IPS-18a (cell line): ENCODE measurements at regions not wholly inside any gene's neighbourhood (a gene's known extent, or its start where the extent isn't known, plus 50 kb on each side); places are given as distances from the start of the nearest gene placed in this dataset.

Source experiments
- H3K27ac ChIP-seq: one replicate; pipeline ENCODE4 v1.5.1; 2013; ENCODE audit warnings: low read length
- H3K27me3 ChIP-seq: one replicate; pipeline ENCODE4 v1.6.1; 2013; ENCODE audit warnings: mild to moderate bottlenecking, low read length; ENCODE audit not compliant: control insufficient read depth, insufficient read depth
- H3K36me3 ChIP-seq: one replicate; pipeline ENCODE4 v1.6.1; 2013; ENCODE audit warnings: low read depth, low read length; ENCODE audit not compliant: control insufficient read depth
- H3K4me1 ChIP-seq: one replicate; pipeline ENCODE4 v1.6.1; 2013; ENCODE audit warnings: low read depth, low read length; ENCODE audit not compliant: control insufficient read depth
- H3K4me3 ChIP-seq: one replicate; pipeline ENCODE4 v1.5.1; 2013; ENCODE audit warnings: low read length
- H3K9ac ChIP-seq: one replicate; pipeline ENCODE4 v1.6.1; 2013; ENCODE audit warnings: mild to moderate bottlenecking, low read length, moderate library complexity
- H3K9me3 ChIP-seq: one replicate; pipeline ENCODE4 v1.6.1; 2013; ENCODE audit warnings: low read depth, low read length; ENCODE audit not compliant: control insufficient read depth

DNA sequence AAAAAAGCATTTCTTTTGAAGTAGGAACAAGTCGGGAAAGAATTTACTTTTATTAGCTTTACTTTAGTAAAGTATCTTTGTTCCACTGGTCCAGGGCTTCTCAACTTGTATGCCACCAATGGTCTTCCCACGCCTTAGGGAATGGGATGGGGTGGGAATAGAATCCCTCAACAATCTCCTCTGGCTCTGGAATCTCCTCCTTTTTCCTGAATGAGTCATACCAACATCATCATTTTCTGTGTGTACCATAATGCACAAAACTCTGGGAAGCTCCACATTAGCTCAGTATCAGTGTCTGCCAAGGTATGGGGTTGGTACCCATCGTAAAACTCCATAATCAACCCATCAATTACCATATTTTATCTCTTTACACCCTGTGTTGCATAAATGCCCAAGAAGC, 159.4 kb upstream of the BMPER start:
- H3K27ac ChIP-seq, result no peak overlapping the region
- no peaks in the 10 kb centered on the region for H3K27me3 ChIP-seq
- H3K36me3 ChIP-seq, result no peaks in the 10 kb centered on the region
- no peaks in the 10 kb centered on the region for H3K9me3 ChIP-seq
- H3K4me1 ChIP-seq, result no peaks in the 10 kb centered on the region
- no peak overlapping the region for H3K4me3 ChIP-seq
- H3K9ac ChIP-seq, result no peak overlapping the region

- peaks cover 7% of the 10 kb centered on the region for H3K4me1 ChIP-seq
- H3K36me3 ChIP-seq, result no peaks in the 10 kb centered on the region
- H3K4me3 ChIP-seq, result no peak overlapping the region
- H3K9ac ChIP-seq, result no peak overlapping the region
- no peaks in the 10 kb centered on the region for H3K27me3 ChIP-seq
- H3K27ac ChIP-seq, result no peak overlapping the region
- no peaks in the 10 kb centered on the region for H3K9me3 ChIP-seq
These were observed 156.5 kb upstream of the BMPER start for GRCh38 chr7:33748793-33749192.

DNA sequence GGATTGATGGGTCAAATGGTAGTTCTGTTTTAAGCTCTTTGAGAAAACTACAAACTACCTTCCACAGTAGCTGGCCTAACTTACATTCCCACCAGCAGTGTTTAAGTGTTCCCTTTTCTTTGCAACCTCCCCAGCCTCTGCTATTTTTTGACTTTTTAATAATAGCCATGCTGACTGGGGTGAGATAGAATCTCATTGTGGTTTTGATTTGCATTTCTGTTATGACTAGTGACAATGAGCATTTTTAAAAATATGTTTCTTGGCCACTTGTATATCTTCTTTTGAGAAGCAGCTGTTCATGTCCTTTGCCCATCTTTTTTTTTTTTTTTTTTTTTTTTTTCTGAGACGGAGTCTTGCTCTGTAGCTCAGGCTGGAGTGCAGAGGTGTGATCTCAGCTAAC, 155.2 kb upstream of the BMPER start:
- H3K9me3 ChIP-seq, result no peaks in the 10 kb centered on the region
- H3K4me3 ChIP-seq, result no peak overlapping the region
- peaks cover 7% of the 10 kb centered on the region for H3K4me1 ChIP-seq
- no peaks in the 10 kb centered on the region for H3K27me3 ChIP-seq
- no peak overlapping the region for H3K27ac ChIP-seq
- no peak overlapping the region for H3K9ac ChIP-seq
- no peaks in the 10 kb centered on the region for H3K36me3 ChIP-seq

- Histone ChIP-seq H3K9me3 (no peaks in the 10 kb centered on the region), H3K27ac (no peak overlapping the region), H3K9ac (no peak overlapping the region), H3K4me1 (peaks cover 7% of the 10 kb centered on the region), H3K27me3 (no peaks in the 10 kb centered on the region), H3K4me3 (no peak overlapping the region), H3K36me3 (no peaks in the 10 kb centered on the region)
These were observed 153.9 kb upstream of the BMPER start for GRCh38 chr7:33751443-33751842.

GRCh38 chr7:33753881-33754525, 151.3 kb upstream of the BMPER start:
- Histone ChIP-seq H3K4me3 (no peak overlapping the region), H3K27me3 (no peaks in the 10 kb centered on the region), H3K4me1 (peaks cover 7% of the 10 kb centered on the region), H3K36me3 (no peaks in the 10 kb centered on the region), H3K9me3 (no peaks in the 10 kb centered on the region), H3K9ac (no peak overlapping the region), H3K27ac (no peak overlapping the region)

- H3K4me1 ChIP-seq, result peaks cover 7% of the 10 kb centered on the region
- H3K9me3 ChIP-seq, result no peaks in the 10 kb centered on the region
- H3K9ac ChIP-seq, result no peak overlapping the region
- no peak overlapping the region for H3K27ac ChIP-seq
- no peaks in the 10 kb centered on the region for H3K27me3 ChIP-seq
- no peak overlapping the region for H3K4me3 ChIP-seq
- H3K36me3 ChIP-seq, result no peaks in the 10 kb centered on the region
These were observed 150.1 kb upstream of the BMPER start for GRCh38 chr7:33754933-33755928.

DNA sequence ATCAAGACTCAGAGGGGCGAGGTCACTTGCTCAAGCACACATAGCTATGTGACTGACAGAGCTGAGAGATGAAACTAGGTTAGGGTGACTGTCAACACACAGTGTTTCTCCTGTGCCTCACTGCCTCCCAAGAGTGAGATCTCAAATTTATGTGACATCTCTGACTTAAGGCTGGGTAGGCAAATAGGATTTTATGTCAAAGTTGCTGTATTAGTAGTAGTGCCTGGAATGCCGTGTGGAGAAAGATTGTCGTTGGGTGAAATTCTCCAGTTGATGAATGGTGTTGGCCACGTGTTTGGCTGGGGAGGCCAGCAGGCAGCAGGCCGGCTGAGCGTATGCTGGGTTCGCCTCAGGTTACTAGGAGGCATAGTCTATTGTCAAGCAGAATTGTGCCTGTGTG, 148.3 kb upstream of the BMPER start:
- H3K27ac ChIP-seq, result no peak overlapping the region
- H3K9me3 ChIP-seq, result no peaks in the 10 kb centered on the region
- no peaks in the 10 kb centered on the region for H3K27me3 ChIP-seq
- no peak overlapping the region for H3K4me3 ChIP-seq
- H3K4me1 ChIP-seq, result no peaks in the 10 kb centered on the region
- H3K36me3 ChIP-seq, result no peaks in the 10 kb centered on the region
- H3K9ac ChIP-seq, result no peak overlapping the region

DNA sequence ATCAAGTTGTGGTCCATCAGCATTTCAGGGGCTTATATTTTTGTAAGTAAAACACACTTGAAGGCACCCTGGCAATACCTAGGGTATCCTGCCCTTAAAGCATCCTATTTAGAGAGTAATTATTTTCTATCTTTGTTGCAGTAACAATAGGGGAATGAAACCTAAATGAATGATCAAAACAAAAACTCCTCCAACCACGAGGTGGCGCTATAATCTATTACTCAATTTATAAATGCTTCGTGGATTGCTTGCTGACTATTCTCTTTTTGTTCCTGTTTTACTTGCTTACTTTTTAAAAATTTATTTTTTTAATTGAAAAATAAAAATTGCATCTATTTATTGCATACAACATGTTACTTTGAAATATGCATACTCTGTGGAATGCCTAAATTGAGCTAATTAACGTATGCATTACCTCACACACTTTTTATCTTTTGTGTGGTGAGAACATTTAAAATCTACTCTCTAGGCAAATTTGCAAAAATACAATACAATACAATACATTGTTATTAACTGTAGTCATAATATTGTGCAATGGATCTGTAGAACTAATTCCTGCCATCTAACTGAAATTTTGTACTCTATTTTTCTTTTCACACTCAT, 147.7 kb upstream of the BMPER start:
- Histone ChIP-seq H3K9me3 (no peaks in the 10 kb centered on the region), H3K4me3 (no peak overlapping the region), H3K36me3 (no peaks in the 10 kb centered on the region), H3K9ac (no peak overlapping the region), H3K27ac (no peak overlapping the region), H3K27me3 (no peaks in the 10 kb centered on the region), H3K4me1 (no peaks in the 10 kb centered on the region)

- no peaks in the 10 kb centered on the region for H3K36me3 ChIP-seq
- H3K27me3 ChIP-seq, result no peaks in the 10 kb centered on the region
- no peak overlapping the region for H3K27ac ChIP-seq
- H3K4me1 ChIP-seq, result no peaks in the 10 kb centered on the region
- no peak overlapping the region for H3K9ac ChIP-seq
- H3K4me3 ChIP-seq, result no peak overlapping the region
- H3K9me3 ChIP-seq, result no peaks in the 10 kb centered on the region
These were observed 145.2 kb upstream of the BMPER start for GRCh38 chr7:33760146-33760545.

- Histone ChIP-seq H3K4me3 (no peak overlapping the region), H3K9me3 (no peaks in the 10 kb centered on the region), H3K9ac (no peak overlapping the region), H3K4me1 (no peaks in the 10 kb centered on the region), H3K36me3 (no peaks in the 10 kb centered on the region), H3K27me3 (no peaks in the 10 kb centered on the region), H3K27ac (no peak overlapping the region)
These were observed 144.5 kb upstream of the BMPER start for GRCh38 chr7:33760834-33761233.

GRCh38 chr7:33761449-33762080, 143.8 kb upstream of the BMPER start:
- H3K9ac ChIP-seq, result no peak overlapping the region
- H3K9me3 ChIP-seq, result no peaks in the 10 kb centered on the region
- H3K4me1 ChIP-seq, result no peaks in the 10 kb centered on the region
- no peak overlapping the region for H3K27ac ChIP-seq
- no peak overlapping the region for H3K4me3 ChIP-seq
- no peaks in the 10 kb centered on the region for H3K36me3 ChIP-seq
- no peaks in the 10 kb centered on the region for H3K27me3 ChIP-seq
